Subcutaneous abdominal adipose tissue (tissue), 5 donors: ENCODE measurements at regions not wholly inside any gene's neighbourhood (a gene's known extent, or its start where the extent isn't known, plus 50 kb on each side); places are given as distances from the start of the nearest gene placed in this dataset.
"Not testable (repeated sequence)": the region's sequence is repeated elsewhere in the genome, so short reads cannot be mapped to it uniquely, and the experiment has no call there.

ENCODE experiments used
- H3K27ac ChIP-seq: one replicate; pipeline ENCODE4 v1.7.0; 2013; ENCODE audit warnings: low read depth, mild to moderate bottlenecking, inconsistent platforms, low read length, moderate library complexity
- H3K27me3 ChIP-seq, 5 donors: one replicate each; pipeline ENCODE4 v1.7.0; 2013; ENCODE audit warnings: low read length in 5 of 5, inconsistent platforms in 1 of 5; ENCODE audit not compliant: control insufficient read depth in 5 of 5, insufficient read depth in 4 of 5
- H3K36me3 ChIP-seq, 5 donors: one replicate each; pipeline ENCODE4 v1.7.0; 2013; ENCODE audit warnings: low read length in 5 of 5; ENCODE audit not compliant: control insufficient read depth in 5 of 5, insufficient read depth in 5 of 5
- H3K4me1 ChIP-seq, 5 donors: one replicate each; pipeline ENCODE4 v1.7.0; 2013; ENCODE audit warnings: low read length in 5 of 5, mild to moderate bottlenecking in 3 of 5, moderate library complexity in 1 of 5; ENCODE audit not compliant: control insufficient read depth in 5 of 5, insufficient read depth in 5 of 5
- H3K4me3 ChIP-seq, 5 donors: one replicate each; pipeline ENCODE4 v1.7.0; 2013; ENCODE audit warnings: low read length in 5 of 5, low read depth in 1 of 5
- H3K9ac ChIP-seq, 5 donors: one replicate each; pipeline ENCODE4 v1.7.0; 2013; ENCODE audit warnings: low read length in 5 of 5, mild to moderate bottlenecking in 4 of 5, moderate library complexity in 3 of 5
- H3K9me3 ChIP-seq, 5 donors: one replicate each; pipeline ENCODE4 v1.7.0; 2013; ENCODE audit warnings: low read length in 5 of 5; ENCODE audit not compliant: control insufficient read depth in 5 of 5
- donor health status: healthy.
- donor health status: healthy.
- donor health status: healthy.
- donor health status: healthy.
- donor health status: healthy.

- no peak overlapping the region for H3K27ac ChIP-seq
- no peak overlapping the region for H3K4me3 ChIP-seq
- no peaks in the 10 kb centered on the region for H3K9me3 ChIP-seq
- H3K4me1 ChIP-seq, result no peaks in the 10 kb centered on the region
- H3K9ac ChIP-seq, result no peak overlapping the region
- no peaks in the 10 kb centered on the region for H3K36me3 ChIP-seq
- H3K27me3 ChIP-seq, result no peaks in the 10 kb centered on the region
Measured at GRCh38 chr4:130071746-130072145, 975.8 kb downstream of the C4orf33 start.

GRCh38 chr4:130073145-130073790 lies 977.3 kb downstream of the C4orf33 start:
- no peak overlapping the region for H3K4me3 ChIP-seq
- H3K36me3 ChIP-seq, result no peaks in the 10 kb centered on the region
- no peaks in the 10 kb centered on the region for H3K27me3 ChIP-seq
- no peak overlapping the region for H3K9ac ChIP-seq
- H3K4me1 ChIP-seq, result no peaks in the 10 kb centered on the region
- H3K9me3 ChIP-seq, result no peaks in the 10 kb centered on the region
- no peak overlapping the region for H3K27ac ChIP-seq

- H3K27me3 ChIP-seq, result no peaks in the 10 kb centered on the region
- H3K27ac ChIP-seq, result no peak overlapping the region
- no peaks in the 10 kb centered on the region for H3K9me3 ChIP-seq
- no peaks in the 10 kb centered on the region for H3K4me1 ChIP-seq
- H3K9ac ChIP-seq, result no peak overlapping the region
- H3K36me3 ChIP-seq, result no peaks in the 10 kb centered on the region
- no peak overlapping the region for H3K4me3 ChIP-seq
Measured at GRCh38 chr4:130074096-130074495, 978.1 kb downstream of the C4orf33 start.

DNA sequence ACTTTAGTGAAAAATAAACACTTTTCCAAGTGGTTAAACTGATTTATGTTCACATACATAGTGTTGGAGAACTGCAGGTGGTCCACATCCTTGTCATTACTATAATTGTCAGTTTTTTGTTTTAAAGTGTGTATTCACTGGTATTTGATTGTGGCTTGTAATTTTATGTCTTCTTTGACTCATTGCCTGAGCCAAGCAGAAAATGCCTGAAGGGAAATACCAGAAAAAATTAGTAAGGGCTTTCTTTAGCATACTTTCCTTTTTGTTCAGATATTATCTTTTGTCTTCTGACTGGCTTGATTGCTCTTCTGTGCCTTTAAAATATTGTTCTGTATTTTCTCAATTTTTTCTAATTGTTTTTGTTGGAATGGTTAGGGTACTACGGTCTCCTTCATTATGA lies 981.3 kb downstream of the C4orf33 start:
- no peaks in the 10 kb centered on the region for H3K27me3 ChIP-seq
- no peak overlapping the region for H3K4me3 ChIP-seq
- no peaks in the 10 kb centered on the region for H3K9me3 ChIP-seq
- no peaks in the 10 kb centered on the region for H3K36me3 ChIP-seq
- H3K27ac ChIP-seq, result no peak overlapping the region
- H3K9ac ChIP-seq, result no peak overlapping the region
- H3K4me1 ChIP-seq, result no peaks in the 10 kb centered on the region

DNA sequence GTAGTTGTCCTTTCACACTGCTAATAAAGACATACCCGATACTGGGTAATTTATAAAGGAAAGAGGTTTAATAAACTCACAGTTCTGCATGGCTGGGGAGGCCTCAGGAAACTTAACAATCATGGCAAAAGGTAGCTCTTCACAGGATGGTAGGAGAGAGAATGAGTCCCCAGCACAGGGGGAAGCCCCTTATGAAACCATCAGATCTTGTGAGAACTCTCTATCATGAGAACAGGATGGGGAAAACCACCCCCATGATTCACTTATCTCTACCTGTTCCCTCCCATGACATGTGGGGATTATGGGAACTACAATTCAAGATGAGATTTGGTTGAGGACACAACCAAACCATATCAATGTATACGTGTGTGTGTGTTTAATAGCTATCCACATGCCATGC lies 983.1 kb downstream of the C4orf33 start:
- H3K36me3 ChIP-seq, H3K4me3 ChIP-seq, H3K4me1 ChIP-seq, H3K27me3 ChIP-seq, H3K27ac ChIP-seq, H3K9me3 ChIP-seq, H3K9ac ChIP-seq: not testable (repeated sequence)

GRCh38 chr4:130080872-130081451 lies 985.0 kb downstream of the C4orf33 start:
- no peak overlapping the region for H3K4me3 ChIP-seq
- H3K27ac ChIP-seq, result no peak overlapping the region
- no peaks in the 10 kb centered on the region for H3K9me3 ChIP-seq
- H3K36me3 ChIP-seq, result no peaks in the 10 kb centered on the region
- no peaks in the 10 kb centered on the region for H3K27me3 ChIP-seq
- H3K4me1 ChIP-seq, result no peaks in the 10 kb centered on the region
- H3K9ac ChIP-seq, result no peak overlapping the region

DNA sequence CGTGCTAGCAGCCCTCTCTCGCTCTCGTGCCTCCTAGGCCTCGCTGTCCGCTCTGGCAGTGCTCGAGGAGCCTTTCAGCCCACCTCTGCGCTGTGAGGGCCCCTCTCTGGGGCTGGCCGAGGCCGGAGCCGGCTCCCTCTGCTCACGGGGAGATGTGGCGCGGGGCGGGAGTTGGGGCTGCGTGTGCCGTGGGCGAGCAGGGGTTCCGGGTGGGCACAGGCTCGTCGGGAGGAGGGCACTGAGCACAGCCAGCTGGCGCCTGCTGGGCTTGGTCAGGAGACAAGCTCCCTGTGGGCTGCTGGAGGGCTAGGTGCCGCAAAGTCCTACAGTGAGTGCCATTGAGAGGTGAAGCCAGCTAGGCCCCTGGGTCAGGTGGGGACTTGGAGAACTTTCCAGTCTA lies 994.5 kb downstream of the C4orf33 start:
- no peak overlapping the region for H3K4me3 ChIP-seq
- no peak overlapping the region for H3K9ac ChIP-seq
- no peaks in the 10 kb centered on the region for H3K4me1 ChIP-seq
- H3K27me3 ChIP-seq, result no peaks in the 10 kb centered on the region
- H3K27ac ChIP-seq, result no peak overlapping the region
- no peaks in the 10 kb centered on the region for H3K36me3 ChIP-seq
- no peaks in the 10 kb centered on the region for H3K9me3 ChIP-seq

- no peaks in the 10 kb centered on the region for H3K27me3 ChIP-seq
- no peak overlapping the region for H3K4me3 ChIP-seq
- H3K27ac ChIP-seq, result no peak overlapping the region
- H3K4me1 ChIP-seq, result no peaks in the 10 kb centered on the region
- H3K9me3 ChIP-seq, result no peaks in the 10 kb centered on the region
- H3K9ac ChIP-seq, result no peak overlapping the region
- H3K36me3 ChIP-seq, result no peaks in the 10 kb centered on the region
Measured at GRCh38 chr4:130092187-130093015, 996.4 kb downstream of the C4orf33 start.

- Histone ChIP-seq H3K4me1 (no peaks in the 10 kb centered on the region), H3K4me3 (no peak overlapping the region), H3K9me3 (no peaks in the 10 kb centered on the region), H3K36me3 (no peaks in the 10 kb centered on the region), H3K27ac (no peak overlapping the region), H3K9ac (no peak overlapping the region), H3K27me3 (no peaks in the 10 kb centered on the region)
Measured at GRCh38 chr4:130099105-130099504, 1003.2 kb downstream of the C4orf33 start.

DNA sequence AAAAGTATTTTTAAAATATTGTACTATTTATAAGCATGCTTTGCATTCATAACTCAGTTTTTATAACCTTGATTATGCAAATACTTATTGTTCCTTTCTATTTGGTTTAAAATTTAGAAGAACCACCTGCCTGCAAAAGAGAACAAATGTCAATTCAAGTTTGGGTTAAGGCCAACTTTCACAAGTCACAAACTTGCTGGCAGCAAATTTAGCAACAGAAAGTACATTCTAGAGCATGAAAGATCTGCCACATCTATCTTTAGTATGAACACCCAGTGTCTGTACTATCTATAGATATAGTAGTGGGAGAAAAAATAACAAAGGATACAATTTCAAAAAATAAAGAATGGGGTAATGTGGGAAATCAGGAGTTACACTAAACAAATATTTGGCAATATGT lies 1014.2 kb downstream of the C4orf33 start:
- H3K36me3 ChIP-seq, result no peaks in the 10 kb centered on the region
- no peak overlapping the region for H3K9ac ChIP-seq
- no peak overlapping the region for H3K4me3 ChIP-seq
- H3K27me3 ChIP-seq, result no peaks in the 10 kb centered on the region
- peaks cover 0 to 7% (median 0%) of the 10 kb centered on the region in 5 donors for H3K9me3 ChIP-seq
- no peaks in the 10 kb centered on the region for H3K4me1 ChIP-seq
- no peak overlapping the region for H3K27ac ChIP-seq
